SK-N-SH treated with all-trans-retinoic acid at 6 μM for 48 hours (cell line): ENCODE measurements at regions not wholly inside any gene's neighbourhood (a gene's known extent, or its start where the extent isn't known, plus 50 kb on each side); places are given as distances from the start of the nearest gene placed in this dataset.

Experiments used
- ATAC-seq: fragments of 200-7000 bp; cut with Tn5 transposase; 3 replicates; pipeline ENCODE4 v1.9.1; 2020; ENCODE audit warnings: mild to moderate bottlenecking, moderate library complexity
- BACH2 ChIP-seq: fragments of 250-450 bp; sonication (Bioruptor Pico); IDR thresholded peaks from 2 replicates; pipeline ENCODE4 v1.9.0; 2021; ENCODE audit warnings: mild to moderate bottlenecking, borderline replicate concordance
- CREB5 ChIP-seq: fragments of 250-450 bp; sonication (Bioruptor Pico); IDR thresholded peaks from 2 replicates; pipeline ENCODE4 v1.5.1; 2020; ENCODE audit warnings: low read depth, mild to moderate bottlenecking, moderate library complexity
- CSDC2 ChIP-seq: fragments of 250-450 bp; sonication (Bioruptor Pico); IDR thresholded peaks from 2 replicates; pipeline ENCODE4 v1.5.0; 2020; ENCODE audit warnings: mild to moderate bottlenecking, moderate library complexity
- CSRNP3 ChIP-seq: fragments of 250-450 bp; sonication (Bioruptor Pico); IDR thresholded peaks from 2 replicates; pipeline ENCODE4 v1.5.1; 2021; ENCODE audit warnings: mild to moderate bottlenecking, moderate library complexity
- ESRRG ChIP-seq: fragments of 250-450 bp; sonication (Bioruptor Pico); IDR thresholded peaks from 2 replicates; pipeline ENCODE4 v1.6.1; 2021; ENCODE audit warnings: mild to moderate bottlenecking
- ISL1 ChIP-seq: fragments of 250-450 bp; sonication (Bioruptor Pico); IDR thresholded peaks from 2 replicates; pipeline ENCODE4 v2.1.2; 2022; ENCODE audit warnings: mild to moderate bottlenecking, moderate library complexity
- PATZ1 ChIP-seq: fragments of 250-450 bp; sonication (Bioruptor Pico); IDR thresholded peaks from 2 replicates; pipeline ENCODE4 v1.8.0; 2020; ENCODE audit warnings: mild to moderate bottlenecking, moderate library complexity, borderline replicate concordance
- RARB ChIP-seq: fragments of 250-450 bp; sonication (Bioruptor Pico); IDR thresholded peaks from 2 replicates; pipeline ENCODE4 v1.8.0; 2021; ENCODE audit warnings: mild to moderate bottlenecking, moderate library complexity
- TOX ChIP-seq: fragments of 250-450 bp; sonication (Bioruptor Pico); IDR thresholded peaks from 2 replicates; pipeline ENCODE4 v1.8.0; 2021; ENCODE audit warnings: mild to moderate bottlenecking, moderate library complexity, borderline replicate concordance
- ZC3H10 ChIP-seq: fragments of 250-450 bp; sonication (Bioruptor Pico); IDR thresholded peaks from 2 replicates; pipeline ENCODE4 v1.5.1; 2021; ENCODE audit warnings: mild to moderate bottlenecking, moderate library complexity
- ZFP3 ChIP-seq: fragments of 250-450 bp; sonication (Bioruptor Pico); IDR thresholded peaks from 2 replicates; pipeline ENCODE4 v1.5.0; 2020; ENCODE audit warnings: mild to moderate bottlenecking, moderate library complexity
- ZFP30 ChIP-seq: fragments of 450-650 bp; formaldehyde crosslinking; IDR thresholded peaks from 2 replicates; pipeline ENCODE4 v1.5.0; 2022; ENCODE audit warnings: mild to moderate bottlenecking, moderate library complexity
- ZNF565 ChIP-seq: fragments of 450-650 bp; formaldehyde crosslinking; conservative IDR thresholded peaks from 2 replicates; pipeline ENCODE4 v1.5.0; 2020; ENCODE audit warnings: low read depth, mild to moderate bottlenecking, moderate library complexity
- ZNF70 ChIP-seq: fragments of 450-650 bp; formaldehyde crosslinking; IDR thresholded peaks from 2 replicates; pipeline ENCODE4 v1.5.0; 2020; ENCODE audit warnings: mild to moderate bottlenecking, moderate library complexity
- ZNF8 ChIP-seq: fragments of 450-650 bp; formaldehyde crosslinking; IDR thresholded peaks from 2 replicates; pipeline ENCODE4 v1.5.0; 2020; ENCODE audit warnings: mild to moderate bottlenecking, moderate library complexity
- TF ChIP-seq, protein P1 (sequence below): fragments of 250-450 bp; sonication (Bioruptor Pico); IDR thresholded peaks from 2 replicates; pipeline ENCODE4 v1.5.0; 2020; ENCODE audit warnings: mild to moderate bottlenecking, moderate library complexity

- TF ChIP-seq CSRNP3, result no peak
Observed at GRCh38 chr4:159855731-159856130, 752.9 kb downstream of the RAPGEF2 start (continued).

DNA sequence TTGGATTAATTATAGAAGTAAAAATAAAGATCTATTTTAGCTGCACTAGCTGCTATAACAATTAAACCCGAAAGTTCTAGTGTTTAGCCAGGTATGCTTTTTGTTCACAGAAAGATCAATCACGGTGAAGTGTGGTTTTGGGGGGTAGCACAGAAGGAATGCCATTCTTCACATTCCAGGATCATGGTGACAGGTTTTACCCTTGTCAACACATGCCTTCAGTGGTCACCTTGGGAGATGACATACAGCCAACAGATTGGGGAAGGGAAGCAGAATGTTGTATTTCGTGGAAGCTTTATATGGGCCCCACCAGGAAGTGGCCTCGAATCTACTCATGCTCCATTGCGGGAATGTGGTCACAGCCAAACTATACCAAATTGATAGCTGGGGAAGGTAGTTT lies 753.6 kb downstream of the RAPGEF2 start:
- ATAC-seq, result no peak

DNA sequence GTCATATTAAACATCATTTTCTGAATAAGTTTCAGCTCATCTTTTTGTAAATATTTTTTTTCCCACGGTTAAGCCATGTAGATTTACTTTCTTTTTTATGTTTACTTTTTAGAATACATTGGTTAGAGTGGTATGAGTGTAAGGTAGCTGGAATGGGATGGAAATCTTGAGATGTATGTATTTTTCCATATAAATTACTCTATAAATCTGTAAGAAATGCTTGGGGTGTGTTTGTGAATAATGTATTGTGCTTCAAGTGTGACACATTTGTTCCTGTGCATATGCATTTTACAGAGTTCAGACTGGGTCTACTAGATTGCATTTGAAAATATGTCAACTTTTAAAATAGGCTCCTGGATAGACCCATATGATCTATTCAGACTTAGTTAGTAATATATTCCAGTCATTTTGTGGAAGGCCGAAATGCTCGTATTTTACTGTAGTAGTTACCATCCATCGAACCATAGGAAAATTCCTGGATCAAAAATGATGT lies 756.8 kb downstream of the RAPGEF2 start:
- ATAC-seq, result no peak

More for the DNA sequence above, 753.6 kb downstream of the RAPGEF2 start:
- TF ChIP-seq PATZ1 (no peak), ZFP3 (no peak), TOX (CRISPR knock-in tag) (no peak), RARB (CRISPR knock-in tag) (no peak), CREB5 (CRISPR knock-in tag) (no peak), ZNF8 (CRISPR knock-in tag) (no peak), ZFP30 (CRISPR knock-in tag) (no peak), ZNF70 (no peak), CSDC2 (CRISPR knock-in tag) (no peak)
- TF ChIP-seq, protein P1, sequence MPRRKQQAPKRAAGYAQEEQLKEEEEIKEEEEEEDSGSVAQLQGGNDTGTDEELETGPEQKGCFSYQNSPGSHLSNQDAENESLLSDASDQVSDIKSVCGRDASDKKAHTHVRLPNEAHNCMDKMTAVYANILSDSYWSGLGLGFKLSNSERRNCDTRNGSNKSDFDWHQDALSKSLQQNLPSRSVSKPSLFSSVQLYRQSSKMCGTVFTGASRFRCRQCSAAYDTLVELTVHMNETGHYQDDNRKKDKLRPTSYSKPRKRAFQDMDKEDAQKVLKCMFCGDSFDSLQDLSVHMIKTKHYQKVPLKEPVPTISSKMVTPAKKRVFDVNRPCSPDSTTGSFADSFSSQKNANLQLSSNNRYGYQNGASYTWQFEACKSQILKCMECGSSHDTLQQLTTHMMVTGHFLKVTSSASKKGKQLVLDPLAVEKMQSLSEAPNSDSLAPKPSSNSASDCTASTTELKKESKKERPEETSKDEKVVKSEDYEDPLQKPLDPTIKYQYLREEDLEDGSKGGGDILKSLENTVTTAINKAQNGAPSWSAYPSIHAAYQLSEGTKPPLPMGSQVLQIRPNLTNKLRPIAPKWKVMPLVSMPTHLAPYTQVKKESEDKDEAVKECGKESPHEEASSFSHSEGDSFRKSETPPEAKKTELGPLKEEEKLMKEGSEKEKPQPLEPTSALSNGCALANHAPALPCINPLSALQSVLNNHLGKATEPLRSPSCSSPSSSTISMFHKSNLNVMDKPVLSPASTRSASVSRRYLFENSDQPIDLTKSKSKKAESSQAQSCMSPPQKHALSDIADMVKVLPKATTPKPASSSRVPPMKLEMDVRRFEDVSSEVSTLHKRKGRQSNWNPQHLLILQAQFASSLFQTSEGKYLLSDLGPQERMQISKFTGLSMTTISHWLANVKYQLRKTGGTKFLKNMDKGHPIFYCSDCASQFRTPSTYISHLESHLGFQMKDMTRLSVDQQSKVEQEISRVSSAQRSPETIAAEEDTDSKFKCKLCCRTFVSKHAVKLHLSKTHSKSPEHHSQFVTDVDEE (CRISPR knock-in tag), result no peak

More for the DNA sequence above, 756.8 kb downstream of the RAPGEF2 start:
- no peak for TF ChIP-seq CSRNP3
- TF ChIP-seq ZNF565 (CRISPR knock-in tag), result no peak
- TF ChIP-seq CREB5 (CRISPR knock-in tag), result no peak
- no peak for TF ChIP-seq ZFP30 (CRISPR knock-in tag)
- no peak for TF ChIP-seq ISL1
- no peak for TF ChIP-seq ESRRG (CRISPR knock-in tag)
- no peak for TF ChIP-seq BACH2
- TF ChIP-seq ZC3H10 (CRISPR knock-in tag), result no peak
- no peak for TF ChIP-seq ZNF70
- no peak for TF ChIP-seq ZNF8 (CRISPR knock-in tag)
